ENCODE measurements at regions not wholly inside any gene's neighbourhood (a gene's known extent, or its start where the extent isn't known, plus 50 kb on each side); places are given as distances from the start of the nearest gene placed in this dataset.

GRCh38 chr20:6269168-6269873 lies 146.5 kb upstream of the FERMT1 start:
- TF ChIP-seq EZH2phosphoT487 (conservative IDR thresholded peaks at IDR 0.05; ENCODE audit: low read length) (no peak), CTCF (IDR thresholded peaks at IDR 0.05; ENCODE audit: insufficient read depth, low read length, poor library complexity, severe bottlenecking) (no peak)

Measured in SU-DHL-6 (cell line).